ENCODE measurements at regions not wholly inside any gene's neighbourhood (a gene's known extent, or its start where the extent isn't known, plus 50 kb on each side); places are given as distances from the start of the nearest gene placed in this dataset.
"Not testable (repeated sequence)": the region's sequence is repeated elsewhere in the genome, so short reads cannot be mapped to it uniquely, and the experiment has no call there.

DNA sequence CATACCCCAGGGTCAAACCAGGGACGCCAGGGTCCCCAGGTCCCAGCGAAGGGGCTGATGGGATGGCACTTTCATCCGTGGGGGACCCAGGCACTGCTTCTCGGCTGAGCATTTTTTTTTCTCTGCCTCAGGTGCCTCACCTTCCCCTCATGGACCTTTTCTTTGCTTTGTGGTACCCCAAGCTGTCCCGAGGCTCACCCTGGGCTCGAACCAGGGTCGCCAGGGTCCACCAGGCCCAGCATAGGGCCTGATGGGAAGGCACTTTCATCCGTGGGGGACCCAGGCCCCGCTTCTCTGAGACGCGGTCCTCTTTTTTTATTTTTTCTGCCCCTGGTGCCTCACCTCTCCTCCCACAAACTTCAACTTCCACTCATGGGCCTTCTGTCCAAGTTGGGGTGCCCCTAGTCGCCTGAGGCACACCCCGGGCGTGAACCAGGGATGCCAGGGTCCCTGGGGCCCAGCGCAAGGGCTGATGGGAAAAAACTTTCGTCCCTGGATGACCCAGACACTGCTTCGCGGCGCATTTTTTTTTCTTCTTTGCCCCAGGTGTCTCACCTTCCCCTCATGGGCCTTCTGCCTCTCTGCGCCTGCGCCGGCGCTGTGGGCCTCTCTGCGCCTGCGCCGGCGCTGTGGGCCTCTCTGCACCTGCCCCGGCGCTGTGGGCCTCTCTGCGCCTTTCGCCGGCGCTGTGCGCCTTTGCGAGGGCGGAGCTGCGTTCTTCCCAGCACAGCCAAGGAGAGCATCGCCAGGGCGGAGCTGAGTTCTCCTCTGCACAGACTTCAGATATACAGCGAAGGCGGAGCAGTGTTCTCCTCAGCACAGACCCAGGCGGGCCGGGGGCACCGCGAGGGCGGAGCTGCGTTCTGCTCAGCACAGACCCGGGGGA is 533.3 kb downstream of the CWH43 start:
- H3K36me3 ChIP-seq (ENCODE audit: control insufficient read depth, insufficient read depth, low read length); H3K9ac ChIP-seq (ENCODE audit: low read depth, low read length); H3K4me3 ChIP-seq (ENCODE audit: low read depth, low read length); H3K4me1 ChIP-seq (ENCODE audit: control insufficient read depth, insufficient read depth, low read length); H3K27me3 ChIP-seq (ENCODE audit: control insufficient read depth, insufficient read depth, low read length): not testable (repeated sequence)
- peaks cover 16% of the 10 kb centered on the region for H3K9me3 ChIP-seq (ENCODE audit: control insufficient read depth, insufficient read depth, low read length)

DNA sequence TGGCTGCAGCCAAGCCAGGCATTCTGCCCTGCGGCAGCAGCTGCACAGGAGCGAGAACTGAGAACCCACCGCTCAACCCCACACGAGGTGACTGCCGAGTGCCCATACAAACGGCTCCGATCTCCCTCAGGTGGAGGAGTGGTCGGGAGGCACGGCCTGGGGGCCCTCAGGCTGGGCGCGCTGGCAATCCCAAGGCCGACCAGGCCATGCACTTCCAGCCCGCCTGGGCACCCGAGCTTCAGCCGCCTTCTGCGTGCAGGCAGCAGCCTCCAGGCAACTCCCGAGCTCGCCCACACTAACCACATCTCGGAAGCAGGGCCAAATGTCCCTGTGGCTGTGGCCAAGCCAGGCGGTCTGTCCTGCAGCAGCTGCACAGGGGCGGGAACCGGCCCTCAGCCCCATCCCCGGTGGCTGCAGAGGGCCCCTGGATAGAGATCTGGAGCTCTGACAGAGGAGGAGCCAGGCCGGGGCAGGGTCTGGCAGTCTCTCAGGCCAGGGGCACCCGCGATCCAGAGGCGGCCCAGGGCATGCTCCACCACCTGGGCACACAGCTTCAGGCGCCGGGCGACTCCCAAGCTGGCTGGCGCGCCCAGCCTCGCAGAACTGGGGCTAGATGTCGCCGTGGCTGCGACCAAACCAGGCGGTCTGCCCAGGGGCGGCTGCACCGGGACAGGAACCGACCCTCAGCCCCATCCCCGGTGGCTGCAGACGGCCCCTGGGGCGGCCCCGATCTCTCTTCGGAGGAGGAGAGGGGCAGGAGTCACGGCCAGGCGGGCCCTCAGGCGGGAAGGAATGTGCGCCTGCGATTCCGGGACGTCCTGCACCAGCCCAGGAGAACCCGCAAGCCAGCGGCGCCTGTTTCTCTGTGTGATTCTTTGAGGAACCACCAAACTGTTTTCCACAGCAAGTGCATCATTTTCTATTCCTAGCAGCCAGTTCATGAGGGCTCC is 538.0 kb downstream of the CWH43 start:
- not testable (repeated sequence) for H3K36me3 ChIP-seq (ENCODE audit: control insufficient read depth, insufficient read depth, low read length); H3K4me3 ChIP-seq (ENCODE audit: low read depth, low read length); H3K4me1 ChIP-seq (ENCODE audit: control insufficient read depth, insufficient read depth, low read length); H3K9ac ChIP-seq (ENCODE audit: low read depth, low read length); H3K27me3 ChIP-seq (ENCODE audit: control insufficient read depth, insufficient read depth, low read length); H3K9me3 ChIP-seq (ENCODE audit: control insufficient read depth, insufficient read depth, low read length)

GRCh38 chr4:49558916-49559676 is 573.0 kb downstream of the CWH43 start:
- not testable (repeated sequence) for H3K4me3 ChIP-seq (ENCODE audit: low read depth, low read length); H3K9me3 ChIP-seq (ENCODE audit: control insufficient read depth, insufficient read depth, low read length); H3K4me1 ChIP-seq (ENCODE audit: control insufficient read depth, insufficient read depth, low read length); H3K27me3 ChIP-seq (ENCODE audit: control insufficient read depth, insufficient read depth, low read length); H3K9ac ChIP-seq (ENCODE audit: low read depth, low read length); H3K36me3 ChIP-seq (ENCODE audit: control insufficient read depth, insufficient read depth, low read length)

DNA sequence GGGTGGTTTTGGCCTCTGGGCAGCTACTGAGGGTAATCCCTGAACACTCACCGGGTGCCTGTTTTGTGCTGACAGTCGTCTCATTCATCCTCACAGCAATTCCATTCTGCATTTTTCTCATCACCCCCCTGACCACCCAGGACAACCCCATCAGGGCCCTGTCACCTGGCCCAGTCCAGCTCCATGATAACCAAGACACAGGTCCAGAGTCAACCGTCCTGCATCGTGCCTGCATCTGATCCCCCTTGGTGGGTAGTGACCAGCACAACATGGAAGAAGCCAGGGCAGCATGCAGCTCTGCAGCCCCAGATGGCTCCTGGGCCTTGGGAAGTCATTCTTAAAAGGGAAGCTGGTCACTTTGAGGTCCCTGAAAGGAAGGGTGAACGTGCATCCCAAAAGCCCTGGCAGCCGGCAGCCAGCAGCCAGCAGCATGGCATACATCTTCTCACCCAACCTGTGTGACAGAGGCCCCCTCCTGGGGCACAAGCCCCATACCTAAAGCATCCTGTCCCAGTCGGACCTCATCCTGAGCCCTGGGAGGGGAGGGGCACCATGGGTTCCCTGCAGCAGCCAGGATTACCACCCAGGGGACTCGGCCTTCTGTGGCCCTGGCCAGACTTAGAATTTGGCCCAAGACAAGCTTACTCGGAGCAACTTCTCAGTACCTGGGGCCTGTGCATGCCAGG is 574.2 kb downstream of the CWH43 start:
- not testable (repeated sequence) for H3K36me3 ChIP-seq (ENCODE audit: control insufficient read depth, insufficient read depth, low read length); H3K4me1 ChIP-seq (ENCODE audit: control insufficient read depth, insufficient read depth, low read length); H3K9ac ChIP-seq (ENCODE audit: low read depth, low read length); H3K9me3 ChIP-seq (ENCODE audit: control insufficient read depth, insufficient read depth, low read length); H3K4me3 ChIP-seq (ENCODE audit: low read depth, low read length); H3K27me3 ChIP-seq (ENCODE audit: control insufficient read depth, insufficient read depth, low read length)

GRCh38 chr4:49560883-49561282 is 574.8 kb downstream of the CWH43 start:
- not testable (repeated sequence) for H3K4me1 ChIP-seq (ENCODE audit: control insufficient read depth, insufficient read depth, low read length); H3K9ac ChIP-seq (ENCODE audit: low read depth, low read length); H3K36me3 ChIP-seq (ENCODE audit: control insufficient read depth, insufficient read depth, low read length); H3K4me3 ChIP-seq (ENCODE audit: low read depth, low read length); H3K27me3 ChIP-seq (ENCODE audit: control insufficient read depth, insufficient read depth, low read length); H3K9me3 ChIP-seq (ENCODE audit: control insufficient read depth, insufficient read depth, low read length)

DNA sequence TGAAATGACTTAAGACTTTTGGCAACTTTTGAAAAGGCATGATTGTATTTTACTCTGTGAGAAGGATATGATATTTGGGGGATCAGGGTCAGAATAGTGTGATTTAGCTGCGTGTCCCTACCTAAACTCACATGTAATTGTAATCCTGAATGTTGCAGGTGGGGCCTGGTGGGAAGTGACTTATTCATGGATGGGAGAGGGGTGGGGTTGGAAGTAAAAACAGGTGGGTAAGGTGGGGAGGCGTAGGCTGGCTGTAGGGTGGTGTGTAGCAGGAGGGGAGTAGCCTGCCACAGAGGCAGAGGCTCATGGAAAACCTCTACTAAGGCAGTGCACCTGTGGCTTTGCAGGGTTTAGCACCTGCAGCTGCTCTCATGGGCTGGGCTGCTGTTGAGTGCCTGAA is 584.2 kb downstream of the CWH43 start:
- not testable (repeated sequence) for H3K4me1 ChIP-seq (ENCODE audit: control insufficient read depth, insufficient read depth, low read length); H3K9me3 ChIP-seq (ENCODE audit: control insufficient read depth, insufficient read depth, low read length); H3K4me3 ChIP-seq (ENCODE audit: low read depth, low read length); H3K9ac ChIP-seq (ENCODE audit: low read depth, low read length); H3K27me3 ChIP-seq (ENCODE audit: control insufficient read depth, insufficient read depth, low read length); H3K36me3 ChIP-seq (ENCODE audit: control insufficient read depth, insufficient read depth, low read length)

DNA sequence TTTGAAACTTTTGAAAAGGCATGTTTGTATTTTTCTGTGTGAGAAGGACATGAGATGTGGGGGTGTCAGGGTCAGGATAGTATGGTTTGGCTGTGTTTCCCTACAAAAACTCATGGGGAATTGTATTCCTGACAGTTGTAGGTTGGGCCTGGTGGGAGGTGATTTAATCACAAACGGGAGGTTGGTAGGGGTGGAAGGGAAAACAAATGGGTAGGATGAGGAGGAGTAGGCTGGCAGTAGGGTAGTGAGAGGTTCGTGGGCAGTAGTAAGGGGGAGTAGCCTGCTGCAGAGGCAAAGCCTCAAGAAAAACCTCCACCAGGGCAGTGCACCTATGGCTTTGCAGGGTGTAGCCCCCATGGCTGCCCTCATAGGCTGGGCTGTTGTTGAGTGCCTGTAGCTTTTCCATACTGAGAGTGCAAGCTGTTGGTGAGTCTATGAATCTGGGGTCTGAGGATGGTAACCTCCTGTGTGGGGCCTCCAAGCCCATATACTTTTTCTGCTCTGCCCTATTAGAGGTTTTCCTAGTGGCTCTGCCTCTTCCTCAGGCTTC is 587.7 kb downstream of the CWH43 start:
- H3K4me1 ChIP-seq (ENCODE audit: control insufficient read depth, insufficient read depth, low read length); H3K27me3 ChIP-seq (ENCODE audit: control insufficient read depth, insufficient read depth, low read length); H3K36me3 ChIP-seq (ENCODE audit: control insufficient read depth, insufficient read depth, low read length); H3K9me3 ChIP-seq (ENCODE audit: control insufficient read depth, insufficient read depth, low read length); H3K9ac ChIP-seq (ENCODE audit: low read depth, low read length); H3K4me3 ChIP-seq (ENCODE audit: low read depth, low read length): not testable (repeated sequence)

DNA sequence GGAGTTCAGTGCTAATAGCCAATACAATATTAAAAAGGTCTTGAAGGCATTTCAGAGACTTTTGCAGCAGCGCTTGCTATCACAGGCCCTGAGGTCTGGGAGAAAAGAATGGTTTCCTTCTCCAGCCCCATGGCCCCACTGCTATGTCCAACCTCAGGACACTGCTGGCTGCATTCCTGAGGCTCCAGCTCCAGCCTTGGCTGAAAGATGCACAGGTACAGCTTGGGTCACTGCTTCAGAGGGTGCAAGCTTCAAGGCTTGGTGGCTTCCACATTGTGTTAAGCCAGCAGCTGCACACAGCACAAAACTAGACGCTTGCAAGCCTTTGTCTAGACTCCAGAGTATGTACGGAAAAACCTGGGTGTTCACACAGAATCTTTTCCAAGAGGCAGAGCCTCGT is 589.2 kb downstream of the CWH43 start:
- H3K9me3 ChIP-seq (ENCODE audit: control insufficient read depth, insufficient read depth, low read length), result not testable (repeated sequence)

GRCh38 chr4:49578371-49578770 is 592.3 kb downstream of the CWH43 start:
- not testable (repeated sequence) for H3K36me3 ChIP-seq (ENCODE audit: control insufficient read depth, insufficient read depth, low read length); H3K9me3 ChIP-seq (ENCODE audit: control insufficient read depth, insufficient read depth, low read length)

More for the DNA sequence above, 589.2 kb downstream of the CWH43 start:
- not testable (repeated sequence) for H3K9ac ChIP-seq (ENCODE audit: low read depth, low read length); H3K4me1 ChIP-seq (ENCODE audit: control insufficient read depth, insufficient read depth, low read length); H3K36me3 ChIP-seq (ENCODE audit: control insufficient read depth, insufficient read depth, low read length); H3K4me3 ChIP-seq (ENCODE audit: low read depth, low read length); H3K27me3 ChIP-seq (ENCODE audit: control insufficient read depth, insufficient read depth, low read length)

GRCh38 chr4:49578899-49579298 is 592.8 kb downstream of the CWH43 start:
- H3K4me3 ChIP-seq (ENCODE audit: low read depth, low read length); H3K27me3 ChIP-seq (ENCODE audit: control insufficient read depth, insufficient read depth, low read length); H3K4me1 ChIP-seq (ENCODE audit: control insufficient read depth, insufficient read depth, low read length); H3K9me3 ChIP-seq (ENCODE audit: control insufficient read depth, insufficient read depth, low read length); H3K36me3 ChIP-seq (ENCODE audit: control insufficient read depth, insufficient read depth, low read length); H3K9ac ChIP-seq (ENCODE audit: low read depth, low read length): not testable (repeated sequence)

More at GRCh38 chr4:49578371-49578770, 592.3 kb downstream of the CWH43 start:
- not testable (repeated sequence) for H3K4me1 ChIP-seq (ENCODE audit: control insufficient read depth, insufficient read depth, low read length); H3K27me3 ChIP-seq (ENCODE audit: control insufficient read depth, insufficient read depth, low read length); H3K4me3 ChIP-seq (ENCODE audit: low read depth, low read length); H3K9ac ChIP-seq (ENCODE audit: low read depth, low read length)

- H3K27me3 ChIP-seq (ENCODE audit: control insufficient read depth, insufficient read depth, low read length); H3K4me1 ChIP-seq (ENCODE audit: control insufficient read depth, insufficient read depth, low read length); H3K36me3 ChIP-seq (ENCODE audit: control insufficient read depth, insufficient read depth, low read length); H3K9me3 ChIP-seq (ENCODE audit: control insufficient read depth, insufficient read depth, low read length); H3K4me3 ChIP-seq (ENCODE audit: low read depth, low read length); H3K9ac ChIP-seq (ENCODE audit: low read depth, low read length): not testable (repeated sequence)
These were observed 594.1 kb downstream of the CWH43 start for GRCh38 chr4:49580166-49580565.
